Gastroesophageal sphincter (tissue), 3 donors: ENCODE measurements at regions not wholly inside any gene's neighbourhood (a gene's known extent, or its start where the extent isn't known, plus 50 kb on each side); places are given as distances from the start of the nearest gene placed in this dataset.

ENCODE experiments used
- EP300 ChIP-seq: sonication (generic); formaldehyde crosslinking; IDR thresholded peaks from one replicate; pipeline ENCODE4 v1.6.1; 2017; ENCODE audit warnings: antibody characterized with exemption, mild to moderate bottlenecking
- TF ChIP-seq, protein P1 (sequence below), 4 experiments: fragments of 200-600 bp in 2 of 4; fragments of 450-650 bp in 2 of 4; sonication (generic) in 1 of 4; IDR thresholded peaks; one replicate each; pipeline ENCODE4 v1.5.1; 2017 to 2019; ENCODE audit warnings: antibody characterized with exemption in 4 of 4, mild to moderate bottlenecking in 2 of 4, moderate library complexity in 2 of 4

DNA sequence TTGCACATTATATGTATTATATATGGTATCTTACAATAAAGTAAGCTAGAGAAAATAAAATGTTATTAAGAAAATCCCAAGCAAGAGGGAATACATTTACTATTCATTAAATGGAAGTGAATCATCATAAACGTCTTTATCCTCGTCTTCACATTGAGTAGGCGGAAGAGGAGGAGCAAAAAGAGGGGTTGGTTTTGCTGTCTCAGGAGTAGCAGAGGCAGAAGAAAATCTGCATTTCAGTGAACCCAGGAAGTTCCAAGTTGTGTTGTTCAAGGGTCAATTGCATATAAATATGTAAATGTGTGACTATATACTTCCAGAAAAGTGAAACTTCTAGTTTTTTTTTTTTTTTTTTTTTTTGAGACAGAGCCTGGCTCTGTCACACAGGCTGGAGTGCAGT, 301.4 kb downstream of the TMA16 start:
- TF ChIP-seq, protein P1, sequence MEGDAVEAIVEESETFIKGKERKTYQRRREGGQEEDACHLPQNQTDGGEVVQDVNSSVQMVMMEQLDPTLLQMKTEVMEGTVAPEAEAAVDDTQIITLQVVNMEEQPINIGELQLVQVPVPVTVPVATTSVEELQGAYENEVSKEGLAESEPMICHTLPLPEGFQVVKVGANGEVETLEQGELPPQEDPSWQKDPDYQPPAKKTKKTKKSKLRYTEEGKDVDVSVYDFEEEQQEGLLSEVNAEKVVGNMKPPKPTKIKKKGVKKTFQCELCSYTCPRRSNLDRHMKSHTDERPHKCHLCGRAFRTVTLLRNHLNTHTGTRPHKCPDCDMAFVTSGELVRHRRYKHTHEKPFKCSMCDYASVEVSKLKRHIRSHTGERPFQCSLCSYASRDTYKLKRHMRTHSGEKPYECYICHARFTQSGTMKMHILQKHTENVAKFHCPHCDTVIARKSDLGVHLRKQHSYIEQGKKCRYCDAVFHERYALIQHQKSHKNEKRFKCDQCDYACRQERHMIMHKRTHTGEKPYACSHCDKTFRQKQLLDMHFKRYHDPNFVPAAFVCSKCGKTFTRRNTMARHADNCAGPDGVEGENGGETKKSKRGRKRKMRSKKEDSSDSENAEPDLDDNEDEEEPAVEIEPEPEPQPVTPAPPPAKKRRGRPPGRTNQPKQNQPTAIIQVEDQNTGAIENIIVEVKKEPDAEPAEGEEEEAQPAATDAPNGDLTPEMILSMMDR (IDR thresholded peaks at IDR 0.05) = no peak
- TF ChIP-seq EP300 = no peak
